GM18868 (cell line): ENCODE measurements at regions not wholly inside any gene's neighbourhood (a gene's known extent, or its start where the extent isn't known, plus 50 kb on each side); places are given as distances from the start of the nearest gene placed in this dataset.

ENCODE experiments used
- ATAC-seq: cut with Tn5 transposase; IDR thresholded peaks from one replicate; pipeline ENCODE4 v1.9.1; 2021; ENCODE audit warnings: mild to moderate bottlenecking, moderate library complexity; ENCODE audit not compliant: unreplicated experiment

DNA sequence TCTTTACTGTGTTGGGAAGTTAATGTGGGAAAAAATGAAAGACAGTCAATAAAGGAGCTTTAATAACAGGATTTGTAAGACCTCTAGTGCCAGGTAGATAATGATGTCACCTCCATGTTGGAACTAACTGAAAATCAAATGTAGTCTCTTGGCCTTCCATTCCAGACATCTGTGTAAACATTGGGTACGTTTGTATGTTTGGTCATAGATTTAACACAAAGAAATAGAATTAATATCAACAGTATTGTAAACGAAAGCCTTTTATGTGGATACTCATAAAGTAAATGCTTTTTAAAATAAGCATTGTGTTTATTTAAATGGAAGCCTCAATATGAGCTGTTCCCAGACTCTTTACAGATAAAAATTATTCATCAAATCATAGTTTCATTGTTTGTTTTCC is 605.7 kb downstream of the METTL15 start:
- ATAC-seq = no peak

DNA sequence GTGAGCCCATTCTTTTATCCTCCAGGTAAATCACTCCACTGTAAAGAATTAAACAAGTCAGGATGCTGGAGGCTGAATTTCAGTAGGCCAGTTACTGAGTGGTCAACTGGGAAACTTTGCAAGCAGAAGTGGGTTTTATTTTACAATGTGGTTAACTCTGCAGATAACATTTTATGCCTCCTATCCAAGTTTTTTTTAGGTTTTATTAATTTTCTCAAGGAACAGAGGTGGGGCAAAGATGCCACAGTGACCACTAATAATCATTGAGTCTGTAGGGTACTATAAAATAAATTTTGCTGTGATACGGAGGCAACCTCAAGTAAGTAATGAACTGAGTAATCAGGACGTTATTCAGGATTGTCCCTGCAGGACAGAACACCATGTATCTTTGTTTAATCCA is 599.9 kb downstream of the METTL15 start:
- ATAC-seq = no peak

GRCh38 chr11:28704801-28705200 is 596.6 kb downstream of the METTL15 start:
- ATAC-seq = no peak

GRCh38 chr11:28703371-28703770 is 595.2 kb downstream of the METTL15 start:
- ATAC-seq = no peak

DNA sequence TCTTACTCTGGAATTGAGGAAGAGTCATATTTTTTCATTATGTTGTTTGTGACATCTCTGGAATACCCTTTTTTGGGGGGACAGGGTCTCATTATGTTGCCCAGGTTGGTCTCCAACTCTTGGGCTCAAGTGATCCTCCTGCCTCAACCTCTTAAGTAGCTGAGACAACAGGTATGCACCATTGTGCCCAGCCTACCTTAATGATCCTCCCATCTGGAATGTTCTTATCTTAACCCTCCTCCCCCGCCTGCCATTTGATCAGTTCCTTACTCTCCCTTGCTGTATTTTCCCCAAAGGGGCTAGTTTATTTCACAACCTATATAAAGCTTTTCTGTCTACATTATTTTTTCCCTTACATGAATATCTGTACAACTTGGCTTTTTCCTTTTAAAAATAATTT is 594.7 kb downstream of the METTL15 start:
- no peak for ATAC-seq

DNA sequence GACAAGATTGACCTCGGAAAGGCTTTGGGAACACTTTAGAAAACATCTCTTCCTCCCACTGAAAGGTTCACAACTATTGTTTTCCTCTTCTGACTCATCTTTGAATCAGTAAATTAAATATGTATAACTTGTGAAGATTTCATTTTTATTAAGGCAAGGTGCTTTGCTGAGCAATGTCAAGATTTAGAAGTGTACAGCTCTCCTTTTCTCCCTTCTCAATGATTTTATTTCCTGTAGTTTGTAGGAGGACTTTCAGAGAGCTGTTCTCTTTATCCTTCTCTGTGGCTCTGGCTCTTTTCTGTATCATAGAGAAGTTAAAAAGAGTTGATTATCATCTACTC is 594.2 kb downstream of the METTL15 start:
- no peak for ATAC-seq

- ATAC-seq = no peak
Observed at GRCh38 chr11:28701760-28702449, 593.7 kb downstream of the METTL15 start.

GRCh38 chr11:28699701-28700100 is 591.5 kb downstream of the METTL15 start:
- ATAC-seq = no peak

DNA sequence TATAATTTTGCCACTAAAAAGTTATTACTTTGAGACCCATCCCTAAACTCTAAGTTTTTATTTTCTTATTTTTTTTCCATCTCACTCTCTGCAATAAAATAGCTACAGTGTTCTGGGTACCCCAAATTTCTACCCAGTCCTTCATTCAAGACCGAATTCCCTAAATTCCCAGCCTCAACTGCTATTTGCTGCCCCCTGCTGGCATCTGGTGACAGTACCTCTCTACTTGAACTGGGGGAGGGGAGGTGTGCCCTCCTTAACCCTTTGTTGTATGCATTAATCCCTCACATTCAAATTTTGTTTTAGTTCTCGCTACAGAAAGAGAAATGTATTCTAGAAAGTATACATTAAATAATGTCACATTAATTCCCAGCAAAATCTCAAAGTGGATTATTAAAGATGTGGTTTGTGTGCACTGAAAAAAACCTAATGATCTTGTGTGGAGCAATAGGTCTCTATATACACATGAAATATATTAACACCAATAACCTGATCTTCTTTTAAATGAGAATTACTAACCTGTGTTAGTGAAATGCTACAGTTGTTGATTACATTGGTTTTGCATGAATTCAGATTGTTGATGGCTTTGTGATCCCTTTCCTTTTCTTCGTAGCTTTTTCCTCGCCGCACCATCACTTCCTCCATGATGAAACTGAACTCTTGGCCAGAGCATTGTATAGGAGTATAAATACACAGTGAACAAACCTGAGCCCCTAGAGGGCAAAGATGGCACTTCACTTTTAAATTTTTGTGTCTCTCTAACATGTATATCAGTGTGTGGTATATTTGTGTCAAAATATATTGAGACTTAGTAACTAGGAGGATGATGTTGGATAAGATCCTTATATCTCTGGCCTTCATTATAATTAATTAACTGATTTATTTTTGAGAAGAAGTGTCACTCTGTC is 590.0 kb downstream of the METTL15 start:
- ATAC-seq = peak; percentile 68

DNA sequence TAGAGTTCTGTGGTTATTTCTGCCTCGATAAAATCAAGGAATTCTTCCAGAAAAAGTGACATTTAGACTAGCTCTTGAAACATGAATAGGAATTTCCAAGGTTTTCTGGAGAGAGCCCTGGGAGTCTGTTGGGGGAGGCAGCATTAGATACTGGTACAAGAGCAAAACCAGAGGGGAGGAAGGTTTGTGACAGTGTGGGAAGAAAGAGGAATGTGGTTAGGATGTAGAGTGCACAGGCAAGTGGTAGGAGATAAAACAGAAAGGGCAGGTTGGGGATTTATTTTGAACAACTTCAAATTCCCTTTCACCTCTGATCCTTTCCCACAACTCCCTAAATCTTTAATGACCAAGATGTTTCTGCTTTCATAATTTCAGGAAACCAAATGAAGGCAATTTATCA is 588.4 kb downstream of the METTL15 start:
- ATAC-seq = no peak

GRCh38 chr11:28690746-28691145 is 582.6 kb downstream of the METTL15 start:
- ATAC-seq = no peak

DNA sequence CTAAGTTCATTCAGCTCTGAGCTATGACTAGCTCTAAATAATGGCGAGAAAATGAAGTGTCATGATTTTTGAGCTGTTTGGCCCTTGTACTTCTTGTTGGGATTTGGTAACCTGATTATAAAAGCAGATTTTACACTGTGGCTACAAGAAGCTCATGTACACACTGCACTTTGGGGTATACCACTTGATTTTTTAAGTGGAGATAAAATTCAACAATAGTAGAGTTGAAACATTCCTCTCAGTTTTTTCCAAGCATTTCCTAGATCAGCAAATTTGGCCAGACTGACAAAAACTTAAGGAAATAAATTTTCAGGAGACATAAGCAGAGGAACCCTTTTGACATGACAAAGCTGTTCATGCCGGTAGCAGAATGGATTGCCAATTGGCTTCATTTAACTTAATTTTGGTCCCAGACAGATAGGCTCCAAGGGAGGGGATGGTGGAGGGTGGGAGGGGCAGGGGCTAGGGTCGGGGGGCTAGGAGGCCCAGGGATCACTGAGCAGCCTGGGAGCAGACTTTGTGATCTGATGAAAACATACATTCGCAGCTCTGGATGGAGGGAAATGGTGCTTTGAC is 575.9 kb downstream of the METTL15 start:
- no peak for ATAC-seq

- no peak for ATAC-seq
Observed at GRCh38 chr11:28679795-28680468, 571.7 kb downstream of the METTL15 start.

- ATAC-seq = no peak
Observed at GRCh38 chr11:28677721-28678120, 569.5 kb downstream of the METTL15 start.

- no peak for ATAC-seq
Observed at GRCh38 chr11:28675183-28675582, 567.0 kb downstream of the METTL15 start.

GRCh38 chr11:28674433-28675103 is 566.4 kb downstream of the METTL15 start:
- ATAC-seq = no peak

- no peak for ATAC-seq
Observed at GRCh38 chr11:28673691-28674432, 565.7 kb downstream of the METTL15 start.

DNA sequence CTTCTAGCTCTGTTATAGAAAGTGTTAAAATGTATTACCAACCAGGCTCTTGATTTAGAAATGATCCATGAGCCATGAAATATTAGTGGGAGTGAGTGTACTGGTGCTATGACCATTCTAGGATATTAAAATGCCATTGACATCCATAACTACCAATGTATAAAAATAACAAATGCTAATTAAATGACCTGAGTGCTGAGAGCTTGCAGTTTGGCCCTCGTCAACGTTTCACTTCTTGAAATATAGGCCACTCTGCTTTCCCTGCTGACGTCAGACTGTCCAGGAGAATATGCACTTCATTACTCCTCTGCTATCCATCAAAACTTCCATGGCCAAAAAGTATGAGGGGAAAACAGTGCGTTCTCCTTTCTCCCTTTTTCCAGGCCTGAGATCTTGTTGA is 563.1 kb downstream of the METTL15 start:
- no peak for ATAC-seq

DNA sequence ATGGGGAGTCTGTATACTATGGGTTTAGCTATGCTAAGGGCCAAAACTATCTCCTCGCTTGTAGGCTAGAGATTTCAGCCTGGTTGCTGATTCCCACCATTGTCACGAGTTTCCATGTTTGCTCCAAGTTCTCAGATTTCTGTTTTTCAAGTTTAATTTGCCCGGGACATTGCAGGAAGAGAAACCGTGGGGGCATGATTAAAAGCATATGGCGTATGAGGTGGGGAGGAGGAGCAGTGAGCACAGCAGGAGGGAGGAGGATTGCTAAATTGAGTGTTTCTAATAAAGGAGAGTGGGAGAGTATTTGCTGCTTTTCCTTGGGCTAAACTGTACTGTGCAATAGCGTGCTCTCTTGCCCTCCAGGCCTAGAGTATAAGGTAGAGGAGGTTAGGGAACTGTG is 558.4 kb downstream of the METTL15 start:
- no peak for ATAC-seq

DNA sequence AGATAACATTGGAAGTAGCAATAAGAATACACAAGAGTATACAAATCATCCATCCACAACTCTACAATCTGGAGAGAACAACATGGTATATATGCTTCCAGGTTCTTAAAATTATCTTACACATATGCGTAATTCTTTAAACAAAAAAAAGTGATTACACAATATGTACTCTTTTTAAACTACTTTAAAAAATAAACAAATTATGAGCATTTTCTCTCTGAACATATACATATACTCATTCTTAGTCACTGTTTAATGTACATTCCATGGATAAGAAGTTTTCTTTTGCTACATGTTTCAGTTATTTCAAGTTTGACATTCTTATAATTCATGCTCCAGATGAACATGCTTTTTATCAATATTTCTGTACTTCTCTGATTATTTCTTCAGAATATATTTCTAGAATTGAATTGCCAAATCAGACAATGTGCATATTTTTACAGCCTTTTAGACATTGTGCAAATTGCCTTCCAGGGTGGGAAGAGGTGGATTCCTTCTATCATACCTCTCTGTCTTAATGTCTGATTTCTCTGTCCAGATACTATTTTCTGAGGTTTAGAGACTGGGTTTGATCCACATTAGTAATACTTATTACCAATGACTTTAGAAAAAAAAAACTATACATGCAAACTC is 551.6 kb downstream of the METTL15 start:
- no peak for ATAC-seq
